ENCODE measurements at regions not wholly inside any gene's neighbourhood (a gene's known extent, or its start where the extent isn't known, plus 50 kb on each side); places are given as distances from the start of the nearest gene placed in this dataset.
"Not testable (repeated sequence)": the region's sequence is repeated elsewhere in the genome, so short reads cannot be mapped to it uniquely, and the experiment has no call there.

DNA sequence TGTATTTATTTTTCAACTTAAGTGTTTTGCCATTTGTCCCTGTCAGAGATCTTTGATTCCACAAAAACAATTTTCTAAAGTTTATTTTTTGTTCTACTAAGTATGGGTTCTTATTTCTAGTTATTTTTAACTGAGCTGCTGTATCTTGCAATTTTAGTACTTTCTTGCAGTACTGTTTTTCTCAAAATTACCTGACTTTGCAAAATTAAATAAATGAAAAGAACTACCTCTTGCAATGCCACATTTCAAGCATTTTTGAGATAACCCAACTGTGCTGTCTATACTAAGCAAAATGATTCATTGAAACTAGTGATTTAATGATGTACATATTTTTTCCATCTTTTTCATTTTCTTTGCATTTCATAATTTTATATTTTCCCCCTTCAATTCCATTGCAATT, 71.5 kb upstream of the ADGRL2 start:
- no peak overlapping the region for H3K27ac ChIP-seq
- H3K4me3 ChIP-seq, result no peak overlapping the region
- no peaks in the 10 kb centered on the region for H3K36me3 ChIP-seq
- no peak for DNase-seq
- H3K9me3 ChIP-seq, result no peaks in the 10 kb centered on the region
- no peaks in the 10 kb centered on the region for H3K4me1 ChIP-seq
- H3K27me3 ChIP-seq, result no peaks in the 10 kb centered on the region
- no peak for TF ChIP-seq POLR2A (IDR thresholded peaks at IDR 0.05)
- TF ChIP-seq, protein P1, sequence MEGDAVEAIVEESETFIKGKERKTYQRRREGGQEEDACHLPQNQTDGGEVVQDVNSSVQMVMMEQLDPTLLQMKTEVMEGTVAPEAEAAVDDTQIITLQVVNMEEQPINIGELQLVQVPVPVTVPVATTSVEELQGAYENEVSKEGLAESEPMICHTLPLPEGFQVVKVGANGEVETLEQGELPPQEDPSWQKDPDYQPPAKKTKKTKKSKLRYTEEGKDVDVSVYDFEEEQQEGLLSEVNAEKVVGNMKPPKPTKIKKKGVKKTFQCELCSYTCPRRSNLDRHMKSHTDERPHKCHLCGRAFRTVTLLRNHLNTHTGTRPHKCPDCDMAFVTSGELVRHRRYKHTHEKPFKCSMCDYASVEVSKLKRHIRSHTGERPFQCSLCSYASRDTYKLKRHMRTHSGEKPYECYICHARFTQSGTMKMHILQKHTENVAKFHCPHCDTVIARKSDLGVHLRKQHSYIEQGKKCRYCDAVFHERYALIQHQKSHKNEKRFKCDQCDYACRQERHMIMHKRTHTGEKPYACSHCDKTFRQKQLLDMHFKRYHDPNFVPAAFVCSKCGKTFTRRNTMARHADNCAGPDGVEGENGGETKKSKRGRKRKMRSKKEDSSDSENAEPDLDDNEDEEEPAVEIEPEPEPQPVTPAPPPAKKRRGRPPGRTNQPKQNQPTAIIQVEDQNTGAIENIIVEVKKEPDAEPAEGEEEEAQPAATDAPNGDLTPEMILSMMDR (IDR thresholded peaks at IDR 0.05), result no peak

DNA sequence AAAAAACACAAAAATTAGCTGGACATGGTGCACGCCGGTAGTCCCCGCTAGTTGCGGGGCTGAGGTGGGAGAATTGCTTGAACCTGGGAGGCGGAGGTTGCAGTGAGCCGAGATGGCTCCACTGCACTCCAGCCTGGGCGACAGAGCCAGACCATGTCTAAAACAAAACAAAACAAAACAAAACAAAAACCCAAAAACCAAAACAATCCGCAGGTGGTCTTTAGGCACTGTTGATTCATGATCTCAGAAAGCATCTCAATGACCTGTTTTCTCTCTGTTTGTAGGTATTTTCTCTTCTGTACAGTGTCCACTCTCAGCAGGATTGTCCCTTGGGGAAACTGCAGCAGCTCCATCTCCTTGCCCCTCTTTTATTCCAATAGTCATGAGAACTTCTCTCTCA, 74.9 kb upstream of the ADGRL2 start:
- no peaks in the 10 kb centered on the region for H3K9me3 ChIP-seq
- H3K27ac ChIP-seq, result no peak overlapping the region
- no peaks in the 10 kb centered on the region for H3K4me1 ChIP-seq
- DNase-seq, result no peak
- no peak overlapping the region for H3K4me3 ChIP-seq
- H3K36me3 ChIP-seq, result no peaks in the 10 kb centered on the region
- TF ChIP-seq, protein P1 (IDR thresholded peaks at IDR 0.05), result no peak
- no peak for TF ChIP-seq POLR2A (IDR thresholded peaks at IDR 0.05)
- no peaks in the 10 kb centered on the region for H3K27me3 ChIP-seq

DNA sequence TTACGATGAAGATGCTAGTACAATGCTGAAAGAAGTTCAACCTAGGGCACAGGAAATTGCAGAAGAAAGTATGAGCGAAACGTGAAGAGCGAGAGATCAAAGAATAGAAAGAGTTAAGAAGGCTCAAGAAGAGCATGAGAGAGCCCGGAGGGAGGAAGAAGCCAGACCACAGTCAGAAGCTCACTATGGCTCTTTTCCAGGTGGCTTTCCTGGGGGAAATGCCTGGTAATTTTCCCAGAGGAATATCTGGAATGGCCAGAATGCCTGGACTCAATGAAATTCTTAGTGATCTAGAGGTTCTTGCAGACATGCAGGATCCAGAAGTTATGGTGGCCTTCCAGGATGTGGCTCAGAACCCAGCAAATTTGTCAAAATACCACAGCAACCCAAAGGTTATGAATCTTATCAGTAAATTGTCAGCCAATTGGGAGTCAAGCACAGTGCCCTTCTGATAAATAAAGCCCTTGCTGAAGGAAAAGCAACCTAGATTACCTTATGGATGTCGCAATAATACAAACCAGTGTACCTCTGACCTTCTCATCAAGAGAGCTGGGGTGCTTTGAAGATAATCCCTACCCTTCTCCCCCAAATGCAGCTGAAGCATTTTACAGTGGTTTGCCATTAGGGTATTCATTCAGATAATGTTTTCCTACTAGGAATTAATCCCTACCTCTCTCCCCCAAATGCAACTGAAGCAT, 78.0 kb upstream of the ADGRL2 start:
- DNase-seq, H3K27ac ChIP-seq, H3K4me1 ChIP-seq, H3K4me3 ChIP-seq, H3K9me3 ChIP-seq, H3K36me3 ChIP-seq, H3K27me3 ChIP-seq: not testable (repeated sequence)

DNA sequence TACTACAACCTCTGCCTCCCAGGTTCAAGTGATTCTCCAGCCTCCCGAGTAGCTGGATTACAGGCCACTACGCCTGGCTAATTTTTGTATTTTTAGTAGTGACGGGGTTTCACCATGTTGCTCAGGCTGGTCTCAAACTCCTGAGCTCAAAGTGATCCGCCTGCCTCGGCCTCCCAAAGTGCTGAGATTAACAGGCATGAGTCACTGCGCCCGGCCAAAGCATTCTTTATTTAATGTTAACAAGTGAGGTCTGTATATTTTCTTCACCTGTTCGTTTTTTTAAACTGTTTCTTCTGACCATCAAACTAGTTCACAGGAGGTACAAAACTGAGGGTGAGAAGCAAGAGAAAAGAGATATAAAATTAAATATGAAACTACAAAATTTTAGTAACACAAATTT, 80.5 kb upstream of the ADGRL2 start:
- H3K36me3 ChIP-seq, H3K27me3 ChIP-seq, H3K4me1 ChIP-seq, H3K27ac ChIP-seq, H3K9me3 ChIP-seq, H3K4me3 ChIP-seq, DNase-seq: not testable (repeated sequence)

DNA sequence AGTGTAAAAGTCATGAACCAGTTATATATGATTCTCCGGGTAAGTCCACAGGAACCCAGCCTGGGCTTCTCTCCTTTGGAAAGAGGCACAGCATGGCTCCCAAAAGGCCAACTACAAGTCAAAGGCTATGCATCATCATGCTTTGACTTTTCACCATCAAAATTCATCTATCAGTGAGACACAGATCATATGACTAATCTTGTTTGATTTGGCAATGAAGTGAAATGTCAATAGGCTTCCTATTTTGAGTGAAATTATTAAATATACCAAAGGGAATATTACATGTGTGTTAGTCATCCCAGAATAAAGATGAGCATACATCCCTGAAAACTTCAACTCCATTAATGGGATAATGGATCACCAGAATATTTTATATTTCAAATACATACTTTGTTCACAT, 83.5 kb upstream of the ADGRL2 start:
- Histone ChIP-seq H3K27me3 (no peaks in the 10 kb centered on the region), H3K36me3 (no peaks in the 10 kb centered on the region), H3K9me3 (no peaks in the 10 kb centered on the region), H3K4me1 (no peaks in the 10 kb centered on the region), H3K27ac (no peak overlapping the region), H3K4me3 (no peak overlapping the region)
- TF ChIP-seq POLR2A (IDR thresholded peaks at IDR 0.05), result no peak
- TF ChIP-seq, protein P1 (IDR thresholded peaks at IDR 0.05), result no peak
- DNase-seq, result no peak

DNA sequence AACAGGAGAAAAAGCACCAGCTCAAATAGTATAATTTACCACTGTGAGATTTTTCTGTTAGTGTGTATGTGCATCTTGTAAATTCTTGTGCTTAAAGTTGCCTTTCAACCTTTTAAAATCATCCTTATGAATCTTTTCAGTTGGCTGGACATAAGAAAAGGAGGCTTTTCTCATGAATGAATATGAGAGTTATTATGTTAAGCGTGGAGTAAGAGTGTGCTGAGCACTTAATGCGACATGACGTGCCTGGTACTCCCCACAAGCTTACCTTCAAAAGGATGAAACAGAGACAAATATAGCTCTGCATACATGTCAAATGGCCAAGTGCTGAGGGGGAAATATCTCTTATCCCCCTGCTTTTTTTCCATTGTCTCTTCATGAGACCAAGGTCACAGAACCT, 85.3 kb upstream of the ADGRL2 start:
- Histone ChIP-seq H3K9me3 (no peaks in the 10 kb centered on the region), H3K27me3 (no peaks in the 10 kb centered on the region), H3K36me3 (no peaks in the 10 kb centered on the region), H3K4me3 (no peak overlapping the region), H3K4me1 (no peaks in the 10 kb centered on the region), H3K27ac (no peak overlapping the region)
- no peak for TF ChIP-seq POLR2A (IDR thresholded peaks at IDR 0.05)
- TF ChIP-seq, protein P1 (IDR thresholded peaks at IDR 0.05), result no peak
- DNase-seq, result no peak

DNA sequence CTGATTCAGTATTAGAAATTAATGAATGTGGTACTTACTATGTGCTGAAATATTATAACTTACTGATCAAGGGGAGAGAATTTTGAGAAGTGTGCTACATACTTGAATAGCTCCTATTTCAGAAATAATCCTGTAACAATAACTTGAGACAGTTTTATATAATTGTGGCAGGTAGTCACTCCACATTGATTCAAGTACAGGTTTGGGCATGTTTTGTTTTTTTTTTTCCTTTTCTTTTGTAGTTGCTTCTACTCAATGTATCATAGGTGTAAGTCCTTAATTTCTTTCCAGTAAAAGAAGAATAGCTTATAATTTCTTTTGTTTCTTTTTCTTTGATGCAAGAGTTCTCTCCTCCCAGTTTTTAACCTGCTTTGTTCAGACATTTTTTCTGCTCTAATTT, 86.1 kb upstream of the ADGRL2 start:
- no peak for DNase-seq
- Histone ChIP-seq H3K27me3 (no peaks in the 10 kb centered on the region), H3K36me3 (no peaks in the 10 kb centered on the region), H3K27ac (no peak overlapping the region), H3K4me3 (no peak overlapping the region), H3K9me3 (no peaks in the 10 kb centered on the region), H3K4me1 (no peaks in the 10 kb centered on the region)
- no peak for TF ChIP-seq POLR2A (IDR thresholded peaks at IDR 0.05)
- TF ChIP-seq, protein P1 (IDR thresholded peaks at IDR 0.05), result no peak
